ENCODE measurements at regions not wholly inside any gene's neighbourhood (a gene's known extent, or its start where the extent isn't known, plus 50 kb on each side); places are given as distances from the start of the nearest gene placed in this dataset.

DNA sequence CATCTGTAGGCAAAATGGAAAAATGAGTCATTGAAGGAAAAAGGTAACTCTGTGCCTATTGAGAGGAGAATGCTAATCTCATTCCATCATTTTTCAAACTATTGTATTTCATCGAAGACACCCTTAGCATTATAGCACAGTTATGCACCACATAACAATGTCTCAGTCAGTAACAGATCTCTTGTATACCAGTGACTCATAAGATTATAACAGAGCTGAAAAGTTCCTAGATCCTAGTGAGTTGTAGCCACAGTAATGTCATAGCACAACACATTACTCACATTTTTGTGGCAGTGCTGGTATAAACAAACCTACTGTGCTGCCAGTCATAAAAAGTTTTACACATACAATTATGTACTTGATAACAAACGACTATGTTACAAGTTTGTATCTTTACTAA, 1077.6 kb downstream of the DIAPH3 start:
- Mint-ChIP-seq H3K27me3 (no peaks in the 10 kb centered on the region), H3K4me1 (ENCODE audit: low read depth) (no peaks in the 10 kb centered on the region), H3K9me3 (peaks cover 5% of the 10 kb centered on the region), H3K27ac (no peak overlapping the region), H3K36me3 (no peaks in the 10 kb centered on the region), H3K4me3 (no peak overlapping the region)
- ChIA-PET CTCF (no interaction called here), POLR2A (no interaction called here)
- intact Hi-C loops (cut with micrococcal nuclease), result no loop called here
- no peak for DNase-seq

DNA sequence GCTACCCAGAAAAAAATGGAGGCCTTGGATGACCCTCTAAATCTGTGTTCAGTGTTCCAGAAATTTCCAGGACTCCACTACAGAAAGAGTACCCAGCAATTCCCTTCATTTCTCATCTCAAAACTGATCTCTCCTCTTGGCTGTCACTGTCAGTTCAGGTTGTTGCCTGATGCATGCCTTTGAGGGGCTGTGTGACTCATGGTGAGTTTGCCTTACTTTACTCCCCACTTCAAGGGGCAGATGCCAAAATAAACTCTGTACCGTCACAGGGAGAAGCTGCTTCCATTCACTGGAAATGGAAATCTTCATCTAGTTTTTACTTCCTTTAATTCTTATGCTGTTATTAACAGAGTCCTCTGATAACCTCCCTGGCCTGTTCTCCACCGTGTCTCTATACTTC, 1075.0 kb downstream of the DIAPH3 start:
- H3K27me3 Mint-ChIP-seq, result no peaks in the 10 kb centered on the region
- no peak for DNase-seq

DNA sequence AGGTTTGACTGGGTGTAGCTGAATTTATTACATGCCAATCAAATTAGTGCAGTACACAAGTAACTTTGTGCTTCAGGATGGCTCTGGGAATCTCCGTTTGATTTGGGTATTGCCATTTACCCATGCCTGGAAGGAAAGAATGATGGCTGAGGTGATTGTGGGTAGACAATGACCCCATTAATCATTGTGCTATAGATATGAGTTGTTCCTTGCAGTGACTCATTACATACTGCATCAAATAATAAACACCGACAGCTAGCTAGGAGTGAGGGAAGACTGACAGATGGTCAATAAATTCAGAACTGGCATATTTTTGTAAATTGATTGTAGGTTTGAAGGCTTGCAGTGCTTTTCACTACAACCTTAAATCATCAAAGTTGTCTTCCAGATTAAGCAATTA, 1069.5 kb downstream of the DIAPH3 start:
- H3K27ac Mint-ChIP-seq, result no peak overlapping the region

More for the DNA sequence above, 1075.0 kb downstream of the DIAPH3 start:
- Mint-ChIP-seq H3K36me3 (no peaks in the 10 kb centered on the region), H3K27ac (no peak overlapping the region), H3K9me3 (peaks cover 2% of the 10 kb centered on the region), H3K4me1 (ENCODE audit: low read depth) (no peaks in the 10 kb centered on the region), H3K4me3 (no peak overlapping the region)
- CTCF ChIA-PET, result no interaction called here
- intact Hi-C loops (cut with micrococcal nuclease), result no loop called here
- POLR2A ChIA-PET, result no interaction called here

DNA sequence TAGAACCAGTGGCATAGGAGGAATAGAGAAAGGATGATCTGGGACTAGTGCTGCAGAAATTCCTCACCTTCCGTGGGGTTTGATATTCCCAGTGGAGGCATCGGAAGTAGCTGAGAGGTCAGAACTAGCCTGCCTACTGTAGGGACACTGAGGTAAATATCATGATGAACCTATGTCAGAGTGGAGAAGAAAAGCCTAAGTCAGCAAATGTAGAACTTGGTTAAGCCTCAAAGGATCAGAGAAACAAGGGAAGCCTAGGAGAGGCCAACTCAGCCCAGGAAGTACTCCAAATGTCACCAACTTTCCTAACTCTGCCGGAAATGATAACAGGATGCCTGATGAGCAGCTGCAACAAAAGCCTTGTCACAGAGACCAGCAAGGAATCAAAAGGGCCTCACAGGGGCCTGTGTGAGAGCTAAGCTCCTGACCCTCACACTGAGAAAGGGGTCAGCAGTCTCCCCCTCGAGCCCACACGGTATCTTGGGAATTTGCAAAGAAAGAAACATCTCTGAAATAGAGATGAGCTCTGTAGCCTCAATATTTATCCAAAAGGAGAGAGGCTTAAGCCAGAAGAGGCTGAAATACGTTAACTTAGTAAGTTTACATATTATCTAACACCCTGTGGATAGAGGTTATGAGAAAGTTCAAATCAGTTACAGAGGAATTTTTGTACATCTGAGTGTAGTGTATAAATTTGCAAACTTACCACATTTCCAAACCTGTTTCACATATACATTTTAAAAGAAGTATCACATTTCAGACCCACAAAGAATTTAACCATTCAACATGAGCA, 1064.3 kb downstream of the DIAPH3 start:
- POLR2A ChIA-PET, result no interaction called here
- Mint-ChIP-seq H3K4me3 (no peak overlapping the region), H3K27me3 (no peaks in the 10 kb centered on the region), H3K4me1 (ENCODE audit: low read depth) (no peaks in the 10 kb centered on the region), H3K36me3 (no peaks in the 10 kb centered on the region), H3K27ac (no peak overlapping the region), H3K9me3 (no peaks in the 10 kb centered on the region)
- no peak for DNase-seq
- intact Hi-C loops (cut with micrococcal nuclease), result no loop called here
- CTCF ChIA-PET, result no interaction called here

More for the DNA sequence above, 1069.5 kb downstream of the DIAPH3 start:
- H3K27me3 Mint-ChIP-seq, result no peaks in the 10 kb centered on the region
- ChIA-PET POLR2A (interaction anchor here (0.6 kb wide), 1 partner anchor 781 kb away, joined by 4 read pairs; no protein-coding TSS in a partner anchor), CTCF (no interaction called here)
- intact Hi-C loops (cut with micrococcal nuclease), result no loop called here
- no peaks in the 10 kb centered on the region for H3K4me1 Mint-ChIP-seq (ENCODE audit: low read depth)
- no peak overlapping the region for H3K4me3 Mint-ChIP-seq
- no peaks in the 10 kb centered on the region for H3K36me3 Mint-ChIP-seq
- H3K9me3 Mint-ChIP-seq, result no peaks in the 10 kb centered on the region
- no peak for DNase-seq

DNA sequence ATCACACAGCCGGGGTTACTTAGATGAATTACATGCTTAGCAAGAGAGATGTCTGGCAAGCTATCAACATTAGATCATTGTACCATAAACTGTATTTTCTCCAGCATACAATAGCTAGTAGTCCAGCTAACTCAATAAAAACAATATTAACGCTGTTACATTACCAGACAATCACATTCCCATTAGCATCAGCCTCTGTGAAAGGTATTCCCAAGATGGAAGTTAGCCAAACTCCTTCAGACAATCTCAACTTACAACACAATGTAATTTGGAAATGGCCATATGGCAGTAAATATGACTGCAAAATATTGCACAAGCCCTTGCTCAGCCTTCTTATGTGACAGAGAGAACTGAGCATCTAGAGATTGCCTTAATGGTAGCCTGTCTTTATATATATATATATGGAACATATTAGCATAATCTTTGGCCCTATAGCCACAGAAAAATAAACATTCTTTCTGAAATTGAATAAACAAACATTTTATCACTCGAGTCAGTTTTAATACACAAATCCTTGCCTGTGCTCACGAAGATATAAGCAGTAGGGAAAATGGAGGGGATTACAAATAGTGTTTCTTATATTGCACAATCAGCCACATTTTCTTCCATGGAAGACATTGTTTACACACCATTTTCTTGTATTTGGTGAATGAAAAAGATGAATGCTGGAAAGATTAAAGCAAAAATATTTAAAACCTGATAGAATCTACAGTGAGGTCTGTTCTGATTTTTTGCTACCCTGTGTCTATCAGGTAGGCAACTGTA, 1060.5 kb downstream of the DIAPH3 start:
- H3K27me3 Mint-ChIP-seq, result no peaks in the 10 kb centered on the region
- ChIA-PET POLR2A (no interaction called here), CTCF (interaction anchor here (0.9 kb wide), 1 partner anchor 12 kb away, joined by 3 read pairs; no protein-coding TSS in a partner anchor)
- peaks cover 9% of the 10 kb centered on the region for H3K9me3 Mint-ChIP-seq
- no peak for DNase-seq
- H3K4me1 Mint-ChIP-seq (ENCODE audit: low read depth), result no peaks in the 10 kb centered on the region
- no peak overlapping the region for H3K27ac Mint-ChIP-seq
- no peak overlapping the region for H3K4me3 Mint-ChIP-seq
- H3K36me3 Mint-ChIP-seq, result no peaks in the 10 kb centered on the region
- intact Hi-C loops (cut with micrococcal nuclease), result no loop called here

DNA sequence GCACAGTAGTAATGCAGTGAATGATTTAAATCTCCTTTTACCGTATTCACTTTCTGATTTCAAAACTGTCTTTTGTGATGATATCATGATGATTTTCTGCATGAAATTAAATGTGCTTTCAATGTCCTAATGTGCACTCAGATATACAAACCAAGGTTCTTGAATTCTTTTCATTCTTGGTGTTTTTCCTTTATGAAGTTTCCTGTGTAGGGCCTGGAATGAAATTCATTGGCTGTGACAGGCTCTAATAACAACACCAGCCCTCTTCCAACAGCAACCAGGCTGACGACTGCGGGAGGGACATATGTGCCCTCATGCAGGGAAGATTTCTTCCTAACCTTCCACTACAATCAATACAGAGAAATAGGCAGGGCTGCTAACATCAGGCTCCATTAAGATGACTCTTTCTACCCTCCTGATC, 1052.0 kb downstream of the DIAPH3 start:
- H3K4me3 Mint-ChIP-seq, result no peak overlapping the region
- no peaks in the 10 kb centered on the region for H3K4me1 Mint-ChIP-seq (ENCODE audit: low read depth)
- no peaks in the 10 kb centered on the region for H3K27me3 Mint-ChIP-seq
- no peak overlapping the region for H3K27ac Mint-ChIP-seq
- no peaks in the 10 kb centered on the region for H3K36me3 Mint-ChIP-seq
- H3K9me3 Mint-ChIP-seq, result peaks cover 3% of the 10 kb centered on the region
- intact Hi-C loops (cut with micrococcal nuclease), result no loop called here
- DNase-seq, result no peak
- CTCF ChIA-PET, result no interaction called here
- POLR2A ChIA-PET, result no interaction called here

DNA sequence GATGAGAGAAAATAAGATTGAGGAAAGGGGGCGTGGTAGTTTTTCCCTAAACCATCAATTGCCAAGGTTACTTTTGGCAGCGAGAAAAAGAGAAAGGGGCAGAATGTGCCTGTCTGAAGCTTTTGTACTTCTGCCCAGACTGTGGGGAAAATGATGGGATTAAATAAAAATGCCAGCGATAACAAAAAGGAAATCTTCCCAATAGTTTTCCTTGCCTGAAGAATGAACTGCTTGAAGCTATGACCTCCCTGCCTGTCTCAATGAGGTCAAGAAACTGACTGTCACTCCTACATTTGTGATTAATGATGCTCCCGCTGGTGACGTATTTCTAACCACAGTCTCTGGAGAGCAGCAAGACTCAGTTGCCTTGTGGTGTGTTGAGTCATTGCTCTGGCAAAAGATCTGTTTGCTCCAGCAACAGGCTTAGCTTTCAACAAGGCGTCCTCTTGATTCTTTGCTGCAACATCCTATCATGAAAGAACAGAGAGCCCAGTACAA, 1051.5 kb downstream of the DIAPH3 start:
- Mint-ChIP-seq H3K27me3 (no peaks in the 10 kb centered on the region), H3K4me3 (no peak overlapping the region), H3K36me3 (no peaks in the 10 kb centered on the region), H3K4me1 (ENCODE audit: low read depth) (no peaks in the 10 kb centered on the region), H3K27ac (no peak overlapping the region), H3K9me3 (peaks cover 3% of the 10 kb centered on the region)
- intact Hi-C loops (cut with micrococcal nuclease), result no loop called here
- DNase-seq, result no peak
- POLR2A ChIA-PET, result no interaction called here
- CTCF ChIA-PET, result no interaction called here

DNA sequence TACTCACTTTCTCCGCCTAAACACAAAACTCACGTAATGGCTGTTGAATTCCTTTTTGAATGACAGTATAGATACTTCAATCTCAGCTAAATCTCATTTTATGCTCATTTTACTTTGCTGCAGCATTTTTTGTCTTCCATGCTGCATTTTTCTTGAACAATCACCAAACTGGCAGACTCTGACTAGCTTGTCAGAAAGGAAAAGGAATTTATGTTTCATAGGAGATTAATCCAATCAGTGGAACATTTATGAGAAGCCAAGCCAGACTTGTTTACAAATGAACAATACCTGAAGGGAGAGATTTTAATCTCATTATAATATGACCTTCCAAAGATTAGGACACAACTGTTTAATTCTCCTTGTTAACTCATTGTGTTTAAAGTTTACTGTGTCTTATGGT, 1044.3 kb downstream of the DIAPH3 start:
- no peaks in the 10 kb centered on the region for H3K4me1 Mint-ChIP-seq (ENCODE audit: low read depth)
- no peak overlapping the region for H3K27ac Mint-ChIP-seq
- ChIA-PET POLR2A (no interaction called here), CTCF (no interaction called here)
- intact Hi-C loops (cut with micrococcal nuclease), result no loop called here
- no peaks in the 10 kb centered on the region for H3K27me3 Mint-ChIP-seq
- no peak for DNase-seq
- H3K36me3 Mint-ChIP-seq, result no peaks in the 10 kb centered on the region
- peaks cover 2% of the 10 kb centered on the region for H3K9me3 Mint-ChIP-seq
- no peak overlapping the region for H3K4me3 Mint-ChIP-seq

DNA sequence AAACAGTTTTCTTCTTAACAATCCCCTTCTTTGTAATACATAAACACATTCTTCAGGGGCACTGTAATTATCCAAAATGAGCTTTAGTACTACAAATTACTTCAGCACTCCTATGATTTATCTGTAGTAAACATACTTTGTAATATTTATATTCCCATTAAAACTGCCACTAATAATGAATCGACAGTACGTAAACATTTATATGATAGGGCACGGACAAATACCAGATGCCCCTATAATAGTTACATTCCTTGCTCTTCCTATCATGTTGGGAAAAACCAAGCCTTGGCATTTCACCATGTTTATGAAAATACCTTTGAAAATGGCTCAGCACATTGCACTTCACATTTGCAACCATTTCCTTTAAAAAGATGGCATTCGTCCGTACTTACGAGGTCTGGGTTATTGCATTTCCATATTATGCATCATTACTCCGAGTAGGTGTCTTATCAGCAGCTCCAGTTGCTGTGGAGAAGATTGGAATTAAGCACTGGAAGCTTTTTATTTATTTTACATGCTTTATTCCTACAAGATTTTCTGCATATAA, 1043.4 kb downstream of the DIAPH3 start:
- Mint-ChIP-seq H3K9me3 (peaks cover 2% of the 10 kb centered on the region), H3K27me3 (no peaks in the 10 kb centered on the region), H3K36me3 (no peaks in the 10 kb centered on the region), H3K27ac (no peak overlapping the region), H3K4me3 (no peak overlapping the region), H3K4me1 (ENCODE audit: low read depth) (no peaks in the 10 kb centered on the region)
- intact Hi-C loops (cut with micrococcal nuclease), result no loop called here
- DNase-seq, result no peak
- ChIA-PET CTCF (no interaction called here), POLR2A (no interaction called here)

DNA sequence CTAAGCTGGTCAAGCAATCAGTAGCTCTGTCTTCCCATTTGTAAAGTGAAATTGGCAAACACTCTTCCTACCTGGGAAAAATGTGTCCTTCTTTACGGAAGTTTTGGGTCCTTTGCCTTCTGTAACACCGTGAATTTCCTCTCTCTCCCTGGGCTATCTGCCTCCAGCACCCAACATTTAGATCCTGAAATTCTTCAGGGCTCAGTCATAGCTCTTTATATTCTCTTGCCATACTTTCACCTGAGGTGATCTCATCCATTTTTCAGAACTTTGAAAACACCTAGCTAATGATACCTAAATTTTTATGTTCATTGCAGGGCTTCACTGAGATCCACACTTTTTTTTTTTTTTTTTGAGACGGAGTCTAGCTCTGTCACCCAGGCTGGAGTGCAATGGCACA, 1042.2 kb downstream of the DIAPH3 start:
- no peak for DNase-seq
- Mint-ChIP-seq H3K9me3 (peaks cover 2% of the 10 kb centered on the region), H3K4me1 (ENCODE audit: low read depth) (no peaks in the 10 kb centered on the region), H3K27me3 (no peaks in the 10 kb centered on the region), H3K36me3 (no peaks in the 10 kb centered on the region), H3K4me3 (no peak overlapping the region), H3K27ac (no peak overlapping the region)
- POLR2A ChIA-PET, result no interaction called here
- CTCF ChIA-PET, result interaction anchor here (0.7 kb wide), 1 partner anchor 25 kb away, joined by 3 read pairs; no protein-coding TSS in a partner anchor
- intact Hi-C loops (cut with micrococcal nuclease), result no loop called here

DNA sequence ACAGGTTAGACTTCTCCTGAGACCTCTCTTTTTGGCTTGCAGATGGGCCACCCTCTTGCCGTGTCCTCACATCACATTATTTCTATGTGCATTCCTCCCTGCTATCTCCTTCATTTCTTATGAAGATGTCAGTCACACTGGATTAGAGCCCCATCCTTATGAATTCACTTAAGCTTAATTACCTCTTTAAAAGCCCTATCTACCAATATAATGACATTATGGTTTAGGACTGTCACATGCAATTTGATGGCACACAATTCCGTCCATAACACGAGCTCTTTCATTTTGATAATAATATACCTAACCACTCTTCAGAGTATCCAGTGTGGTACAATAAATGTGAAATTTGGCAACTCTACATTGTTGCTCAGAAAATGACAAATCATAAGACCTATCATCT, 1037.3 kb downstream of the DIAPH3 start:
- POLR2A ChIA-PET, result no interaction called here
- H3K9me3 Mint-ChIP-seq, result no peaks in the 10 kb centered on the region
- H3K4me1 Mint-ChIP-seq (ENCODE audit: low read depth), result no peaks in the 10 kb centered on the region
- H3K27me3 Mint-ChIP-seq, result no peaks in the 10 kb centered on the region
- H3K27ac Mint-ChIP-seq, result no peak overlapping the region
- intact Hi-C loops (cut with micrococcal nuclease), result no loop called here
- H3K4me3 Mint-ChIP-seq, result no peak overlapping the region
- no peaks in the 10 kb centered on the region for H3K36me3 Mint-ChIP-seq
- no peak for DNase-seq
- CTCF ChIA-PET, result no interaction called here

DNA sequence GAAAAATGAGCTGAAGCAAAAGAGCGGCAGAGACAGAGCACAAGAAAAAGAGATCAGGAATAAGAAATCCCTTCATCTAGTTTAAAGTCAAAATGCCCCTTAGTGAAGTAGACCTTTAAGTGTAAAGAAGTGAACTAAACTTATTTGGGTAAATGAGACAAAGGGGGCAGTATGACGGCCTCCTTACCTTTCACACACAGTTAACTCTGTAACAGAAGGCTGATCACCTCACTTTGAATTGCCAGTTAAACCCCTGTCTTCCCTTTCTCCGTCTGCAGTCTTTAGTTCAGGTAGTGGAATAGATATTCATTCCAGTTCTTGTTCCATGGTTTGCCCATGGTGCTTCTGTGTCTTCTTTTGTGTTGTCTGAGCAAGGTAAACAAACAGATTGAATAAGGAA, 1029.8 kb downstream of the DIAPH3 start:
- Mint-ChIP-seq H3K4me3 (no peak overlapping the region), H3K4me1 (ENCODE audit: low read depth) (no peaks in the 10 kb centered on the region), H3K9me3 (peaks cover 3% of the 10 kb centered on the region), H3K27ac (no peak overlapping the region), H3K27me3 (no peaks in the 10 kb centered on the region), H3K36me3 (no peaks in the 10 kb centered on the region)
- no peak for DNase-seq
- ChIA-PET CTCF (no interaction called here), POLR2A (no interaction called here)
- intact Hi-C loops (cut with micrococcal nuclease), result no loop called here
